Lower leg skin (tissue), 4 donors: ENCODE measurements at regions not wholly inside any gene's neighbourhood (a gene's known extent, or its start where the extent isn't known, plus 50 kb on each side); places are given as distances from the start of the nearest gene placed in this dataset.

ENCODE experiments used
- DNase-seq, 2 donors: peaks; one replicate each; pipeline ENCODE4 v3.0.0-alpha.2; 2019; ENCODE audit warnings: low spot score in 2 of 2
- H3K4me3 ChIP-seq: fragments of 200-600 bp; sonication (generic); 2 replicates; pipeline ENCODE4 v1.5.1; 2017; ENCODE audit warnings: mild to moderate bottlenecking, low read depth; ENCODE audit not compliant: poor library complexity, severe bottlenecking
- CTCF ChIP-seq, 3 donors: fragments of 450-650 bp; IDR thresholded peaks; one replicate each; pipeline ENCODE4 v1.5.1; 2016; ENCODE audit warnings: antibody characterized with exemption in 3 of 3, mild to moderate bottlenecking in 3 of 3, moderate library complexity in 2 of 3
- POLR2A ChIP-seq, 2 donors: fragments of 450-650 bp; IDR thresholded peaks; one replicate each; pipeline ENCODE4 v1.6.1; 2016 to 2017; ENCODE audit warnings: antibody characterized with exemption in 2 of 2, mild to moderate bottlenecking in 1 of 2, moderate library complexity in 1 of 2
- WGBS, 2 donors: methylation state at CpG; one replicate each; pipeline ENCODE4 v1.1.5; 2018; 5-methylcytosine and 5-hydroxymethylcytosine counted together
- intact Hi-C: fragments of 100-400 bp; cut with DNase I; formaldehyde crosslinking; loops from one replicate; pipeline ENCODE4 v1.15.0; 2023; ENCODE audit warnings: low total_unique reads

- no peak overlapping the region for H3K4me3 ChIP-seq
- intact Hi-C loops = no loop called here
- TF ChIP-seq CTCF (IDR thresholded peaks at IDR 0.05) (no peak), POLR2A (IDR thresholded peaks at IDR 0.05) (no peak)
- no peak for DNase-seq
Observed at GRCh38 chr2:139031722-139032121, 251.5 kb upstream of the NXPH2 start.

GRCh38 chr2:139020287-139020686 lies 240.1 kb upstream of the NXPH2 start:
- WGBS, 2 donors = 89 to 94% methylated on average over 1 of the region's 1 CpG
- no peak overlapping the region for H3K4me3 ChIP-seq
- TF ChIP-seq CTCF (IDR thresholded peaks at IDR 0.05) (no peak), POLR2A (IDR thresholded peaks at IDR 0.05) (no peak)
- no peak for DNase-seq
- intact Hi-C loops = no loop called here

GRCh38 chr2:139018252-139018651 lies 238.1 kb upstream of the NXPH2 start:
- WGBS, 2 donors = 86 to 100% methylated on average over 2 of the region's 2 CpGs
- TF ChIP-seq POLR2A (IDR thresholded peaks at IDR 0.05) (no peak), CTCF (IDR thresholded peaks at IDR 0.05) (no peak)
- no peak overlapping the region for H3K4me3 ChIP-seq
- intact Hi-C loops = no loop called here
- no peak for DNase-seq

- DNase-seq = no peak
- H3K4me3 ChIP-seq = no peak overlapping the region
- intact Hi-C loops = no loop called here
- TF ChIP-seq POLR2A (IDR thresholded peaks at IDR 0.05) = no peak
- no peak for TF ChIP-seq CTCF (IDR thresholded peaks at IDR 0.05)
Observed at GRCh38 chr2:139007130-139007529, 226.9 kb upstream of the NXPH2 start.

GRCh38 chr2:139000131-139000785 lies 220.1 kb upstream of the NXPH2 start:
- intact Hi-C loops = no loop called here
- 49 to 54% methylated on average over 6 of the region's 6 CpGs for WGBS, 2 donors
- H3K4me3 ChIP-seq = no peak overlapping the region
- no peak for DNase-seq
- TF ChIP-seq POLR2A (IDR thresholded peaks at IDR 0.05) = no peak
- no peak for TF ChIP-seq CTCF (IDR thresholded peaks at IDR 0.05)

DNA sequence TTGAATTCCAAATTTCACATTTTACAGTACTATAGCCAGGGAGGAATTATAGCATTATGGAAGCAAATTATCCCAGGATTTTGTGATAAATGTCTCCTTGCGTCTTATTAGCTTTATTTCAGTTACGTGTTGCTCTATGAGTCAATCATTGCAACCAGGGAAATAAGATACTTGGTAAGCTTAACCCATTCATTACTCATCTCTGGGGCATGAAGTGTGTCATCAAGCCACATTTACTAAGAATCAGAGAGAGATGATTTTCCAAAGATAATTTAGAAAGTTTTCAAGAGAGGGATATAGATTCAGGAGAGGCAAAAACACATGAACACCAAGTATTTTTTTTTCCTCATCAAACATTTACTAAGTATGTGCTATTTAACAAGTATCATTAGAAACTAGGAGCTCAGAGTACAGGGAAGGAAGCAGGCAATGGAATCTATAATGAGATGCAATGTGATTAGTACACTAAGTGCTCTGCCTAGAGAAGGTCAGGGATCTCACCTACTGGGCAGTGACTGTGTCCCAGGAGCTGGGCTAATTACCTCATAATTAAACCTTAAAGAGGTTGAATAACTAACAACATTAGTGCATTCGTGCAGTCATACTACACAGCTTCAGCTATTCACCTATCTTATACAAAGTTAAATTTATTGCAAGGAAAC lies 217.8 kb upstream of the NXPH2 start:
- 71 to 72% methylated on average over 3 of the region's 3 CpGs for WGBS, 2 donors
- intact Hi-C loops = no loop called here
- TF ChIP-seq CTCF (IDR thresholded peaks at IDR 0.05) (no peak), POLR2A (IDR thresholded peaks at IDR 0.05) (no peak)
- no peak overlapping the region for H3K4me3 ChIP-seq
- DNase-seq = no peak
